Lower leg skin (tissue), 4 donors: ENCODE measurements at regions not wholly inside any gene's neighbourhood (a gene's known extent, or its start where the extent isn't known, plus 50 kb on each side); places are given as distances from the start of the nearest gene placed in this dataset.

ENCODE experiments used
- DNase-seq, 2 donors: peaks; one replicate each; pipeline ENCODE4 v3.0.0-alpha.2; 2019; ENCODE audit warnings: low spot score in 2 of 2
- H3K4me3 ChIP-seq: fragments of 200-600 bp; sonication (generic); 2 replicates; pipeline ENCODE4 v1.5.1; 2017; ENCODE audit warnings: mild to moderate bottlenecking, low read depth; ENCODE audit not compliant: poor library complexity, severe bottlenecking
- CTCF ChIP-seq, 3 donors: fragments of 450-650 bp; IDR thresholded peaks; one replicate each; pipeline ENCODE4 v1.5.1; 2016; ENCODE audit warnings: antibody characterized with exemption in 3 of 3, mild to moderate bottlenecking in 3 of 3, moderate library complexity in 2 of 3
- POLR2A ChIP-seq, 2 donors: fragments of 450-650 bp; IDR thresholded peaks; one replicate each; pipeline ENCODE4 v1.6.1; 2016 to 2017; ENCODE audit warnings: antibody characterized with exemption in 2 of 2, mild to moderate bottlenecking in 1 of 2, moderate library complexity in 1 of 2
- WGBS, 2 donors: methylation state at CpG; one replicate each; pipeline ENCODE4 v1.1.5; 2018; 5-methylcytosine and 5-hydroxymethylcytosine counted together
- intact Hi-C: fragments of 100-400 bp; cut with DNase I; formaldehyde crosslinking; loops from one replicate; pipeline ENCODE4 v1.15.0; 2023; ENCODE audit warnings: low total_unique reads

- WGBS, 2 donors = 89 to 92% methylated on average over 2 of the region's 2 CpGs
- no peak for DNase-seq
- TF ChIP-seq POLR2A (IDR thresholded peaks at IDR 0.05) (no peak), CTCF (IDR thresholded peaks at IDR 0.05) (no peak)
- no peak overlapping the region for H3K4me3 ChIP-seq
- intact Hi-C loops = loop anchor here (10.0 kb wide), 1 partner anchor 1658 kb away; no protein-coding TSS in a partner anchor
Measured at GRCh38 chr21:19986396-19986795, 1011.8 kb upstream of the NCAM2 start.

- intact Hi-C loops = loop anchor here (10.0 kb wide), 1 partner anchor 1657 kb away; no protein-coding TSS in a partner anchor
- no peak for DNase-seq
- no peak for TF ChIP-seq POLR2A (IDR thresholded peaks at IDR 0.05)
- TF ChIP-seq CTCF (IDR thresholded peaks at IDR 0.05) = no peak
- H3K4me3 ChIP-seq = no peak overlapping the region
- WGBS, 2 donors = 79% methylated on average over 4 of the region's 4 CpGs
Measured at GRCh38 chr21:19987671-19988070, 1010.5 kb upstream of the NCAM2 start.

GRCh38 chr21:19992540-19992939 is 1005.7 kb upstream of the NCAM2 start:
- H3K4me3 ChIP-seq = no peak overlapping the region
- intact Hi-C loops = no loop called here
- TF ChIP-seq CTCF (IDR thresholded peaks at IDR 0.05) (no peak), POLR2A (IDR thresholded peaks at IDR 0.05) (no peak)
- DNase-seq = no peak

- TF ChIP-seq POLR2A (IDR thresholded peaks at IDR 0.05) = no peak
- TF ChIP-seq CTCF (IDR thresholded peaks at IDR 0.05) = no peak
- H3K4me3 ChIP-seq = no peak overlapping the region
- WGBS, 2 donors = 48 to 55% methylated on average over 4 of the region's 4 CpGs
- no peak for DNase-seq
- intact Hi-C loops = no loop called here
Measured at GRCh38 chr21:19993268-19993667, 1004.9 kb upstream of the NCAM2 start.

- no peak overlapping the region for H3K4me3 ChIP-seq
- TF ChIP-seq CTCF (IDR thresholded peaks at IDR 0.05) (no peak), POLR2A (IDR thresholded peaks at IDR 0.05) (no peak)
- no peak for DNase-seq
- WGBS, 2 donors = 68 to 71% methylated on average over 7 of the region's 7 CpGs
- intact Hi-C loops = no loop called here
Measured at GRCh38 chr21:19995253-19995652, 1003.0 kb upstream of the NCAM2 start.

- no peak for DNase-seq
- H3K4me3 ChIP-seq = no peak overlapping the region
- intact Hi-C loops = no loop called here
- no peak for TF ChIP-seq POLR2A (IDR thresholded peaks at IDR 0.05)
- TF ChIP-seq CTCF (IDR thresholded peaks at IDR 0.05) = no peak
- 95 to 96% methylated on average over 5 of the region's 5 CpGs for WGBS, 2 donors
Measured at GRCh38 chr21:19998453-19998852, 999.8 kb upstream of the NCAM2 start.
